ENCODE measurements at regions not wholly inside any gene's neighbourhood (a gene's known extent, or its start where the extent isn't known, plus 50 kb on each side); places are given as distances from the start of the nearest gene placed in this dataset.

GRCh38 chr6:22809370-22809769 lies 240.0 kb downstream of the HDGFL1 start:
- Histone ChIP-seq H3K27me3 (no peaks in the 10 kb centered on the region), H3K4me1 (no peaks in the 10 kb centered on the region), H3K27ac (no peak overlapping the region), H3K36me3 (no peaks in the 10 kb centered on the region), H3K9me3 (no peaks in the 10 kb centered on the region), H3K4me3 (no peak overlapping the region)
- no peak for DNase-seq
- TF ChIP-seq POLR2AphosphoS5 (IDR thresholded peaks at IDR 0.05) (no peak), EP300 (IDR thresholded peaks at IDR 0.05; ENCODE audit: low read depth) (no peak), POLR2A (IDR thresholded peaks at IDR 0.05) (no peak)
- TF ChIP-seq, protein P1, sequence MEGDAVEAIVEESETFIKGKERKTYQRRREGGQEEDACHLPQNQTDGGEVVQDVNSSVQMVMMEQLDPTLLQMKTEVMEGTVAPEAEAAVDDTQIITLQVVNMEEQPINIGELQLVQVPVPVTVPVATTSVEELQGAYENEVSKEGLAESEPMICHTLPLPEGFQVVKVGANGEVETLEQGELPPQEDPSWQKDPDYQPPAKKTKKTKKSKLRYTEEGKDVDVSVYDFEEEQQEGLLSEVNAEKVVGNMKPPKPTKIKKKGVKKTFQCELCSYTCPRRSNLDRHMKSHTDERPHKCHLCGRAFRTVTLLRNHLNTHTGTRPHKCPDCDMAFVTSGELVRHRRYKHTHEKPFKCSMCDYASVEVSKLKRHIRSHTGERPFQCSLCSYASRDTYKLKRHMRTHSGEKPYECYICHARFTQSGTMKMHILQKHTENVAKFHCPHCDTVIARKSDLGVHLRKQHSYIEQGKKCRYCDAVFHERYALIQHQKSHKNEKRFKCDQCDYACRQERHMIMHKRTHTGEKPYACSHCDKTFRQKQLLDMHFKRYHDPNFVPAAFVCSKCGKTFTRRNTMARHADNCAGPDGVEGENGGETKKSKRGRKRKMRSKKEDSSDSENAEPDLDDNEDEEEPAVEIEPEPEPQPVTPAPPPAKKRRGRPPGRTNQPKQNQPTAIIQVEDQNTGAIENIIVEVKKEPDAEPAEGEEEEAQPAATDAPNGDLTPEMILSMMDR (IDR thresholded peaks at IDR 0.05): no peak
- intact Hi-C loops (cut with DNase I; ENCODE audit: low total_unique reads): no loop called here
- 54% methylated on average over 1 of the region's 1 CpG; no CpG with 5 or more reads in 1 of the 2 donors for WGBS, 2 donors (ENCODE audit: low coverage in 1 of 2)
- in situ Hi-C loops (cut with MboI; ENCODE audit: low pct_ligation_motif_present in 1 of 4, low pct_unique_long_range_greater_than_20kb in 1 of 4, low sequenced_read_pairs in 3 of 4): no loop called here

GRCh38 chr6:22819209-22819608 lies 249.8 kb downstream of the HDGFL1 start:
- WGBS, 2 donors (ENCODE audit: low coverage in 1 of 2): 62% methylated on average over 1 of the region's 1 CpG; no CpG with 5 or more reads in 1 of the 2 donors

GRCh38 chr6:22821664-22822320 lies 252.4 kb downstream of the HDGFL1 start:
- 23 to 47% methylated on average over 3 of the region's 3 CpGs for WGBS, 2 donors (ENCODE audit: low coverage in 1 of 2)
- no peaks in the 10 kb centered on the region for H3K27me3 ChIP-seq
- H3K36me3 ChIP-seq: no peaks in the 10 kb centered on the region
- DNase-seq: no peak
- in situ Hi-C loops (cut with MboI; ENCODE audit: low pct_ligation_motif_present in 1 of 4, low pct_unique_long_range_greater_than_20kb in 1 of 4, low sequenced_read_pairs in 3 of 4) (no loop called here), intact Hi-C loops (cut with DNase I; ENCODE audit: low total_unique reads) (no loop called here)
- no peak for TF ChIP-seq POLR2A (IDR thresholded peaks at IDR 0.05)
- TF ChIP-seq, protein P1 (IDR thresholded peaks at IDR 0.05): no peak
- TF ChIP-seq EP300 (IDR thresholded peaks at IDR 0.05; ENCODE audit: low read depth): no peak
- no peak for TF ChIP-seq POLR2AphosphoS5 (IDR thresholded peaks at IDR 0.05)
- no peak overlapping the region for H3K4me3 ChIP-seq
- no peak overlapping the region for H3K27ac ChIP-seq
- no peaks in the 10 kb centered on the region for H3K4me1 ChIP-seq
- no peaks in the 10 kb centered on the region for H3K9me3 ChIP-seq

More at GRCh38 chr6:22819209-22819608, 249.8 kb downstream of the HDGFL1 start:
- intact Hi-C loops (cut with DNase I; ENCODE audit: low total_unique reads) (no loop called here), in situ Hi-C loops (cut with MboI; ENCODE audit: low pct_ligation_motif_present in 1 of 4, low pct_unique_long_range_greater_than_20kb in 1 of 4, low sequenced_read_pairs in 3 of 4) (no loop called here)
- H3K9me3 ChIP-seq: no peaks in the 10 kb centered on the region
- no peaks in the 10 kb centered on the region for H3K36me3 ChIP-seq
- no peak for DNase-seq
- H3K4me1 ChIP-seq: no peaks in the 10 kb centered on the region
- no peak overlapping the region for H3K4me3 ChIP-seq
- no peak for TF ChIP-seq POLR2A (IDR thresholded peaks at IDR 0.05)
- TF ChIP-seq, protein P1 (IDR thresholded peaks at IDR 0.05): no peak
- H3K27me3 ChIP-seq: no peaks in the 10 kb centered on the region
- no peak overlapping the region for H3K27ac ChIP-seq

- in situ Hi-C loops (cut with MboI; ENCODE audit: low pct_ligation_motif_present in 1 of 4, low pct_unique_long_range_greater_than_20kb in 1 of 4, low sequenced_read_pairs in 3 of 4): no loop called here
- Histone ChIP-seq H3K27ac (no peak overlapping the region), H3K27me3 (no peaks in the 10 kb centered on the region), H3K4me1 (peaks cover 0 to 13% (median 7%) of the 10 kb centered on the region in 4 donors), H3K36me3 (no peaks in the 10 kb centered on the region), H3K9me3 (no peaks in the 10 kb centered on the region), H3K4me3 (no peak overlapping the region)
- no peak for TF ChIP-seq POLR2A (IDR thresholded peaks at IDR 0.05)
- no peak for TF ChIP-seq EP300 (IDR thresholded peaks at IDR 0.05; ENCODE audit: low read depth)
- no peak for TF ChIP-seq POLR2AphosphoS5 (IDR thresholded peaks at IDR 0.05)
- TF ChIP-seq, protein P1 (IDR thresholded peaks at IDR 0.05): no peak
- DNase-seq: no peak
- intact Hi-C loops (cut with DNase I; ENCODE audit: low total_unique reads): no loop called here
- 71 to 83% methylated on average over 2 to 3 of the region's 3 CpGs for WGBS, 2 donors (ENCODE audit: low coverage in 1 of 2)
Measured at GRCh38 chr6:22825210-22825609, 255.8 kb downstream of the HDGFL1 start.

Data from transverse colon (tissue), 4 donors.